SU-DHL-6 (cell line): ENCODE measurements at regions not wholly inside any gene's neighbourhood (a gene's known extent, or its start where the extent isn't known, plus 50 kb on each side); places are given as distances from the start of the nearest gene placed in this dataset.
"Not testable (repeated sequence)": the region's sequence is repeated elsewhere in the genome, so short reads cannot be mapped to it uniquely, and the experiment has no call there.

ENCODE experiments used
- H2AFZ ChIP-seq: fragments of 200-600 bp; sonication (generic); 2 replicates; pipeline ENCODE4 v1.6.1; 2014; ENCODE audit warnings: low read depth, mild to moderate bottlenecking, moderate library complexity, mixed read lengths, antibody characterized with exemption, low read length; ENCODE audit not compliant: severe bottlenecking
- H3F3A ChIP-seq: fragments of 200-600 bp; shearing (Covaris generic); 2 replicates; pipeline ENCODE4 v1.6.0; 2016; ENCODE audit warnings: antibody characterized with exemption, mild to moderate bottlenecking; ENCODE audit not compliant: insufficient read depth
- H3K27ac ChIP-seq: fragments of 200-600 bp; sonication (generic); 2 replicates; pipeline ENCODE4 v1.5.1; 2016; ENCODE audit warnings: low read depth, mild to moderate bottlenecking, low read length, moderate library complexity, mixed read lengths
- H3K27me3 ChIP-seq: fragments of 200-600 bp; sonication (generic), shearing (Covaris generic); 2 replicates; pipeline ENCODE4 v1.6.0; 2014; ENCODE audit warnings: mild to moderate bottlenecking, low read length
- H3K36me3 ChIP-seq: fragments of 200-600 bp; sonication (generic); 2 replicates; pipeline ENCODE4 v1.6.1; 2014; ENCODE audit warnings: mild to moderate bottlenecking, low read length, mixed read lengths
- H3K4me2 ChIP-seq: fragments of 300-600, 200-600 bp; shearing (Covaris generic), sonication (generic); 2 replicates; pipeline ENCODE4 v1.6.0; 2014; ENCODE audit warnings: low read length, low read depth, mild to moderate bottlenecking; ENCODE audit not compliant: poor library complexity, severe bottlenecking
- H3K4me3 ChIP-seq: fragments of 200-600 bp; sonication (generic); 2 replicates; pipeline ENCODE4 v1.5.1; 2014; ENCODE audit warnings: antibody characterized with exemption, low read length, mild to moderate bottlenecking, mixed read lengths; ENCODE audit not compliant: insufficient read depth, poor library complexity, severe bottlenecking
- H3K79me2 ChIP-seq: fragments of 200-600 bp; sonication (generic); 2 replicates; pipeline ENCODE4 v1.6.1; 2014; ENCODE audit warnings: mild to moderate bottlenecking, low read length, moderate library complexity; ENCODE audit not compliant: insufficient read depth
- H3K9ac ChIP-seq: fragments of 200-600 bp; sonication (generic); 2 replicates; pipeline ENCODE4 v1.7.0; 2014; ENCODE audit warnings: mild to moderate bottlenecking, low read length
- H3K9me2 ChIP-seq: fragments of 200-600 bp; sonication (generic); replicated peaks from 2 replicates; pipeline ENCODE4 v1.6.1; 2014; ENCODE audit warnings: low read length; ENCODE audit not compliant: insufficient read depth
- H3K9me3 ChIP-seq: fragments of 200-600 bp; sonication (generic); 2 replicates; pipeline ENCODE4 v1.6.1; 2014; ENCODE audit warnings: low read length, mixed read lengths; ENCODE audit not compliant: insufficient read depth
- H4K20me1 ChIP-seq: fragments of 200-600 bp; sonication (generic); 2 replicates; pipeline ENCODE4 v1.6.1; 2014; ENCODE audit warnings: low read depth, mild to moderate bottlenecking, antibody characterized with exemption, low read length, moderate library complexity, mixed read lengths
- CTCF ChIP-seq: fragments of 200-600 bp; sonication (generic); IDR thresholded peaks from one replicate; pipeline ENCODE4 v1.5.1; 2017; ENCODE audit warnings: antibody characterized with exemption, mild to moderate bottlenecking, low read length, moderate library complexity; ENCODE audit not compliant: insufficient read depth, poor library complexity, severe bottlenecking
- EZH2phosphoT487 ChIP-seq: fragments of 200-600 bp; sonication (generic), shearing (Covaris generic); conservative IDR thresholded peaks from 2 replicates; pipeline ENCODE4 v1.6.1; 2018; ENCODE audit warnings: mild to moderate bottlenecking, antibody characterized with exemption, low read length, moderate library complexity, mixed read lengths

- TF ChIP-seq CTCF (no peak), EZH2phosphoT487 (no peak)
- no peaks in the 10 kb centered on the region for H3F3A ChIP-seq
- no peak overlapping the region for H3K4me2 ChIP-seq
- H3K27ac ChIP-seq: no peak overlapping the region
- H2AFZ ChIP-seq: no peak overlapping the region
- H3K79me2 ChIP-seq: no peaks in the 10 kb centered on the region
- H3K4me3 ChIP-seq: no peak overlapping the region
- no peaks in the 10 kb centered on the region for H3K27me3 ChIP-seq
- H3K9me2 ChIP-seq: no peaks in the 10 kb centered on the region
- no peaks in the 10 kb centered on the region for H3K36me3 ChIP-seq
- no peak overlapping the region for H3K9ac ChIP-seq
- no peaks in the 10 kb centered on the region for H4K20me1 ChIP-seq
- H3K9me3 ChIP-seq: no peaks in the 10 kb centered on the region
These were observed 314.0 kb downstream of the PTPRU start for GRCh38 chr1:29550119-29550841.

- H3K9me3 ChIP-seq, H3K4me2 ChIP-seq, H3K27me3 ChIP-seq, H2AFZ ChIP-seq, H3F3A ChIP-seq, H3K9ac ChIP-seq, H3K27ac ChIP-seq, H3K9me2 ChIP-seq, H4K20me1 ChIP-seq, H3K36me3 ChIP-seq, H3K79me2 ChIP-seq, H3K4me3 ChIP-seq: not testable (repeated sequence)
These were observed 313.4 kb downstream of the PTPRU start for GRCh38 chr1:29549728-29550118.

- H4K20me1 ChIP-seq: no peaks in the 10 kb centered on the region
- no peak overlapping the region for H2AFZ ChIP-seq
- H3K9ac ChIP-seq: no peak overlapping the region
- H3K36me3 ChIP-seq: no peaks in the 10 kb centered on the region
- H3K27me3 ChIP-seq: no peaks in the 10 kb centered on the region
- no peak overlapping the region for H3K27ac ChIP-seq
- no peak overlapping the region for H3K4me2 ChIP-seq
- H3F3A ChIP-seq: no peaks in the 10 kb centered on the region
- no peaks in the 10 kb centered on the region for H3K9me2 ChIP-seq
- H3K4me3 ChIP-seq: no peak overlapping the region
- TF ChIP-seq CTCF (no peak), EZH2phosphoT487 (no peak)
- no peaks in the 10 kb centered on the region for H3K79me2 ChIP-seq
- no peaks in the 10 kb centered on the region for H3K9me3 ChIP-seq
These were observed 312.7 kb downstream of the PTPRU start for GRCh38 chr1:29549001-29549400.

GRCh38 chr1:29548091-29548490 lies 311.8 kb downstream of the PTPRU start:
- H3F3A ChIP-seq: no peaks in the 10 kb centered on the region
- no peak overlapping the region for H2AFZ ChIP-seq
- no peak for TF ChIP-seq CTCF
- no peak for TF ChIP-seq EZH2phosphoT487

More at GRCh38 chr1:29548091-29548490, 311.8 kb downstream of the PTPRU start:
- H3K4me2 ChIP-seq: no peak overlapping the region
- H3K27me3 ChIP-seq: no peaks in the 10 kb centered on the region
- no peaks in the 10 kb centered on the region for H4K20me1 ChIP-seq
- no peaks in the 10 kb centered on the region for H3K9me3 ChIP-seq
- no peak overlapping the region for H3K27ac ChIP-seq
- H3K9me2 ChIP-seq: no peaks in the 10 kb centered on the region
- no peaks in the 10 kb centered on the region for H3K36me3 ChIP-seq
- H3K79me2 ChIP-seq: no peaks in the 10 kb centered on the region
- H3K4me3 ChIP-seq: no peak overlapping the region
- no peak overlapping the region for H3K9ac ChIP-seq
